PC-9 (cell line): ENCODE measurements at regions not wholly inside any gene's neighbourhood (a gene's known extent, or its start where the extent isn't known, plus 50 kb on each side); places are given as distances from the start of the nearest gene placed in this dataset.

Experiments
- EZH2 ChIP-seq: fragments of 200-600 bp; sonication (generic); IDR thresholded peaks from 2 replicates; pipeline ENCODE4 v1.8.0; 2017; ENCODE audit warnings: antibody characterized with exemption, low read depth
- TF ChIP-seq, protein P1 (sequence below): fragments of 200-600 bp; sonication (generic); conservative IDR thresholded peaks from 2 replicates; pipeline ENCODE4 v1.6.1; 2017; ENCODE audit warnings: mixed run types, antibody characterized with exemption, mild to moderate bottlenecking, moderate library complexity

DNA sequence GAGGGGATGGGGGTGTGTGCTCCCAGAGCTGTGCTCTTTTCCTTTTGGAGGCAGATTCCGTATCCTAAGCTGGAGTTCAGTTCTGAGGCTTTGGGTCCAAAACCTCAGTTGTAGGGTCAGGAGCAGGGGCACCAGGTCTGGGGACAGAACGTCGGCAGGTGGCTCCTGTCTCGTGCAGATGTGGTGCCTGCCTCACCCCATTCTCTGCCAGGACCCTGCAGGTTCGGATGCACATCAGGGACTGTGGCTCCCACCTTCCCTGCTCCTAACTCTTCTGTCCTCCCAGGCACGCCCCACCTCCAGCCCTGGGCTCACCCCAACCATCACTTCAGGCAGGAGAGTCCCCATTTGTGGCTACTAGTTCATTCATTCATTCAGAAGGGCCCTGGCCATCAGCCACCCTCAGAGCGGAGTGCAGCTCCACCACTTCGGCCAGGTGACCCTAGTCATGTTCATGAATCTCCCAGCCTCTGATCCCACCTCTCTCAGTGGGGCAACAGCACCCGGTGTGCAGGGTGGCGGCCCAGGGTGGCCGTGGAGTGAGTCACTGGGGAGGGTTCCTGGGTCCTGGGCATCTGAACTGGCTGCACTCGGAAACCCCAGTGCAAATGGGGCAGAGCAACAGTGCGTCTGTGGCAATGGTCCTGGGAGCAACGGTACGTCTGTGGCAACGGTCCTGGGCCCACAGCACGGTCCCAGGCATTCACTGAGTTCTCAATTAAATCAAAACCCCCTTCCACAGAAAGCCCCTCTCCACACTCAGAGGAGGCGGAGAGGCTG is 100.8 kb upstream of the FAM20C start:
- TF ChIP-seq, protein P1, sequence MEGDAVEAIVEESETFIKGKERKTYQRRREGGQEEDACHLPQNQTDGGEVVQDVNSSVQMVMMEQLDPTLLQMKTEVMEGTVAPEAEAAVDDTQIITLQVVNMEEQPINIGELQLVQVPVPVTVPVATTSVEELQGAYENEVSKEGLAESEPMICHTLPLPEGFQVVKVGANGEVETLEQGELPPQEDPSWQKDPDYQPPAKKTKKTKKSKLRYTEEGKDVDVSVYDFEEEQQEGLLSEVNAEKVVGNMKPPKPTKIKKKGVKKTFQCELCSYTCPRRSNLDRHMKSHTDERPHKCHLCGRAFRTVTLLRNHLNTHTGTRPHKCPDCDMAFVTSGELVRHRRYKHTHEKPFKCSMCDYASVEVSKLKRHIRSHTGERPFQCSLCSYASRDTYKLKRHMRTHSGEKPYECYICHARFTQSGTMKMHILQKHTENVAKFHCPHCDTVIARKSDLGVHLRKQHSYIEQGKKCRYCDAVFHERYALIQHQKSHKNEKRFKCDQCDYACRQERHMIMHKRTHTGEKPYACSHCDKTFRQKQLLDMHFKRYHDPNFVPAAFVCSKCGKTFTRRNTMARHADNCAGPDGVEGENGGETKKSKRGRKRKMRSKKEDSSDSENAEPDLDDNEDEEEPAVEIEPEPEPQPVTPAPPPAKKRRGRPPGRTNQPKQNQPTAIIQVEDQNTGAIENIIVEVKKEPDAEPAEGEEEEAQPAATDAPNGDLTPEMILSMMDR = no peak
- no peak for TF ChIP-seq EZH2
